Endothelial cell of umbilical vein (primary cell): ENCODE measurements at regions not wholly inside any gene's neighbourhood (a gene's known extent, or its start where the extent isn't known, plus 50 kb on each side); places are given as distances from the start of the nearest gene placed in this dataset.

ENCODE experiments used
- BruUV-seq: library from RNA; stranded (reverse); fragments of 400-500 nt; replicated peaks from 2 replicates; lab custom pipeline; 2021; lab: Mats Ljungman, UMichigan
- CTCF ChIA-PET: fragments of 300-600, 350-600 bp; sonication (Branson Sonifier 250); formaldehyde crosslinking; loops from one replicate; lab custom pipeline; 2021; ENCODE audit warnings: antibody characterized with exemption, inconsistent platforms; lab: Charles Lee
- POLR2A ChIA-PET: fragments of 300-600, 350-600 bp; sonication (Branson Sonifier 250); formaldehyde crosslinking; loops from one replicate; lab custom pipeline; 2021; ENCODE audit warnings: antibody characterized with exemption, inconsistent platforms; lab: Charles Lee
- DNase-seq: peaks from one replicate; pipeline ENCODE4 v3.0.0-alpha.2; 2011; ENCODE audit warnings: low read depth, low spot score
- FAIRE-seq: peaks from 2 replicates; lab custom pipeline; 2011; peaks lifted over from hg19 to GRCh38; lab: Jason Lieb, UNC
- H2AFZ ChIP-seq: 2 replicates; pipeline ENCODE4 v1.6.0; 2012; ENCODE audit warnings: low read depth, low read length, control low read depth, inconsistent platforms
- H3K27ac ChIP-seq: 2 replicates; pipeline ENCODE4 v1.5.1; 2011; ENCODE audit warnings: low read depth, mild to moderate bottlenecking, control low read depth, low read length, moderate library complexity; ENCODE audit not compliant: insufficient read depth
- H3K27me3 ChIP-seq, 2 experiments: 2 replicates each; pipeline versions ENCODE4 v1.6.0 to v1.6.1; 2011; ENCODE audit warnings: low read length in 2 of 2, mixed read lengths in 1 of 2; ENCODE audit not compliant: control insufficient read depth in 2 of 2, insufficient read depth in 2 of 2
- H3K36me3 ChIP-seq, 2 experiments: 2 replicates in 1 of 2; 3 replicates in 1 of 2; pipeline ENCODE4 v1.5.1; 2011; ENCODE audit warnings: low read length in 2 of 2, mild to moderate bottlenecking in 1 of 2, moderate library complexity in 1 of 2; ENCODE audit not compliant: control insufficient read depth in 2 of 2, insufficient read depth in 2 of 2; ENCODE audit errors: extremely low read depth in 1 of 2
- H3K4me1 ChIP-seq: 3 replicates; pipeline ENCODE4 v1.5.1; 2011; ENCODE audit warnings: mild to moderate bottlenecking, low read length; ENCODE audit not compliant: control insufficient read depth, insufficient read depth; ENCODE audit errors: extremely low read depth
- H3K4me2 ChIP-seq: 2 replicates; pipeline ENCODE4 v1.6.1; 2011; ENCODE audit warnings: low read length, control low read depth, mixed read lengths; ENCODE audit not compliant: insufficient read depth
- H3K4me3 ChIP-seq, 3 experiments: fragments of 200-600 bp in 1 of 3; sonication (generic), shearing (Covaris generic) in 1 of 3; replicated peaks in 1 of 3; 2 replicates each; pipeline ENCODE4 v1.5.1; 2011 to 2016; ENCODE audit warnings: control low read depth in 3 of 3, low read length in 3 of 3, mild to moderate bottlenecking in 2 of 3, inconsistent platforms in 1 of 3, low read depth in 1 of 3, moderate library complexity in 1 of 3; ENCODE audit not compliant: insufficient read depth in 1 of 3
- H3K79me2 ChIP-seq: 2 replicates; pipeline ENCODE4 v1.6.0; 2012; ENCODE audit warnings: low read length, inconsistent platforms; ENCODE audit not compliant: control insufficient read depth, insufficient read depth
- H3K9ac ChIP-seq: replicated peaks from 2 replicates; pipeline ENCODE3; 2011; ENCODE audit warnings: low read length, control low read depth; ENCODE audit not compliant: insufficient read depth; ENCODE audit errors: extremely low read depth
- H3K9me1 ChIP-seq: replicated peaks from 3 replicates; pipeline ENCODE4 v1.6.0; 2011; ENCODE audit warnings: mild to moderate bottlenecking, low read length; ENCODE audit not compliant: control insufficient read depth, insufficient read depth; ENCODE audit errors: extremely low read depth
- H3K9me3 ChIP-seq: replicated peaks from 2 replicates; pipeline ENCODE4 v1.5.1; 2012; ENCODE audit warnings: low read length, inconsistent platforms; ENCODE audit not compliant: control insufficient read depth, insufficient read depth
- H4K20me1 ChIP-seq: replicated peaks from 2 replicates; pipeline ENCODE3; 2011; ENCODE audit warnings: mild to moderate bottlenecking, low read length; ENCODE audit not compliant: control insufficient read depth, insufficient read depth; ENCODE audit errors: extremely low read depth
- EZH2 ChIP-seq: IDR thresholded peaks from 2 replicates; pipeline ENCODE4 v1.6.1; 2012; ENCODE audit warnings: borderline replicate concordance, low read depth, mild to moderate bottlenecking, moderate library complexity, low read length, inconsistent platforms; ENCODE audit not compliant: severe bottlenecking
- FOS ChIP-seq: IDR thresholded peaks from 2 replicates; pipeline ENCODE4 v1.6.1; 2011; ENCODE audit warnings: mild to moderate bottlenecking, low read length, moderate library complexity, borderline replicate concordance; ENCODE audit not compliant: insufficient read depth
- GATA2 ChIP-seq: IDR thresholded peaks from 2 replicates; pipeline ENCODE4 v1.7.0; 2011; ENCODE audit warnings: low read depth, mild to moderate bottlenecking, moderate library complexity, mixed read lengths, low read length; ENCODE audit not compliant: insufficient read length, insufficient read depth
- JUN ChIP-seq: IDR thresholded peaks from 2 replicates; pipeline ENCODE4 v1.6.1; 2011; ENCODE audit warnings: borderline replicate concordance, low read depth; ENCODE audit not compliant: insufficient read length, insufficient read depth
- MYC ChIP-seq: IDR thresholded peaks from one replicate; pipeline ENCODE4 v1.6.1; 2011; ENCODE audit warnings: mild to moderate bottlenecking, low read depth, low read length
- POLR2A ChIP-seq: IDR thresholded peaks from 2 replicates; pipeline ENCODE4 v1.6.1; 2012; ENCODE audit warnings: low read depth, mild to moderate bottlenecking, control low read depth, low read length
- POLR2AphosphoS5 ChIP-seq: IDR thresholded peaks from 2 replicates; pipeline ENCODE4 v1.6.1; 2012; ENCODE audit warnings: low read depth, mild to moderate bottlenecking, control low read depth, low read length, moderate library complexity; ENCODE audit not compliant: insufficient read depth
- dilution Hi-C: fragments of 300-500 bp; cut with MboI; formaldehyde crosslinking; loops from one replicate; pipeline ENCODE4 v1.15.0; 2019; ENCODE audit warnings: low sequenced_read_pairs; ENCODE audit not compliant: extremely low pct_ligation_motif_present
- intact Hi-C: fragments of 100-400 bp; cut with micrococcal nuclease; formaldehyde crosslinking; loops from one replicate; pipeline ENCODE4 v1.10.0; 2022
- TF ChIP-seq, protein P1 (sequence below): IDR thresholded peaks from 2 replicates; pipeline ENCODE4 v1.6.1; 2011; ENCODE audit not compliant: insufficient read depth, insufficient read length
- TF ChIP-seq, protein P2 (sequence below), 2 donors: IDR thresholded peaks; 1 replicate in 1 of 2; 2 replicates in 1 of 2; pipeline ENCODE4 v1.5.1; 2011; ENCODE audit warnings: low read length in 2 of 2, mild to moderate bottlenecking in 2 of 2, moderate library complexity in 2 of 2, control low read depth in 1 of 2, inconsistent platforms in 1 of 2, low read depth in 1 of 2; ENCODE audit not compliant: insufficient read depth in 1 of 2; ENCODE audit errors: extremely low read depth in 1 of 2

DNA sequence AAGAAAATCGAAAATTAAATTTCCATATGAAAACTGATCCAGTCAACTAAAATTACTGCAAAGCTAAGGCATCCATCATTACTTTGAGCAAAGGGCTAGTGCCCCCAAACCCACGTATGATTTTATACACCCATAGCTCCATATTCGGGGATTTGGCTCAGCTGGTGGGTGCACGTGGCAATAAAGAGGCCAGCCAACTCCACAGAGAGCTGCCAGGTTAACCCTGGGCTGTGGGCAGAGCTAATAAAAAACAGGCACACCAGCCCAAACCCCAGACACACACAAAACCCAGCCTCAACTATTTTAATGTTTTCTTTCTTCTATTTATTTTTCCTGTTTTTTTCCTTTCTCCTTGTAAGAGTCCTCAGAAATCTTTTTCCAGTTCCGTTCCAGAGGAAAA lies 151.3 kb upstream of the SOX11 start:
- TF ChIP-seq, protein P1, sequence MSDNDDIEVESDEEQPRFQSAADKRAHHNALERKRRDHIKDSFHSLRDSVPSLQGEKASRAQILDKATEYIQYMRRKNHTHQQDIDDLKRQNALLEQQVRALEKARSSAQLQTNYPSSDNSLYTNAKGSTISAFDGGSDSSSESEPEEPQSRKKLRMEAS, result no peak
- H4K20me1 ChIP-seq, result no peaks in the 10 kb centered on the region
- H3K4me1 ChIP-seq, result no peaks in the 10 kb centered on the region
- DNase-seq (no peak), FAIRE-seq (no peak)
- H3K4me3 ChIP-seq, result no peak overlapping the region
- ChIA-PET CTCF (no interaction called here), POLR2A (no interaction called here)
- H3K4me2 ChIP-seq, result no peak overlapping the region
- no peaks in the 10 kb centered on the region for H3K36me3 ChIP-seq
- peaks cover 6% of the 10 kb centered on the region for H3K9me3 ChIP-seq
- no peaks in the 10 kb centered on the region for H3K9me1 ChIP-seq
- no peak overlapping the region for H2AFZ ChIP-seq
- BruUV-seq, result no TSS peak
- no peaks in the 10 kb centered on the region for H3K79me2 ChIP-seq
- dilution Hi-C loops (no loop called here), intact Hi-C loops (no loop called here)
- H3K27ac ChIP-seq, result no peak overlapping the region
- no peak overlapping the region for H3K9ac ChIP-seq
- no peaks in the 10 kb centered on the region for H3K27me3 ChIP-seq

DNA sequence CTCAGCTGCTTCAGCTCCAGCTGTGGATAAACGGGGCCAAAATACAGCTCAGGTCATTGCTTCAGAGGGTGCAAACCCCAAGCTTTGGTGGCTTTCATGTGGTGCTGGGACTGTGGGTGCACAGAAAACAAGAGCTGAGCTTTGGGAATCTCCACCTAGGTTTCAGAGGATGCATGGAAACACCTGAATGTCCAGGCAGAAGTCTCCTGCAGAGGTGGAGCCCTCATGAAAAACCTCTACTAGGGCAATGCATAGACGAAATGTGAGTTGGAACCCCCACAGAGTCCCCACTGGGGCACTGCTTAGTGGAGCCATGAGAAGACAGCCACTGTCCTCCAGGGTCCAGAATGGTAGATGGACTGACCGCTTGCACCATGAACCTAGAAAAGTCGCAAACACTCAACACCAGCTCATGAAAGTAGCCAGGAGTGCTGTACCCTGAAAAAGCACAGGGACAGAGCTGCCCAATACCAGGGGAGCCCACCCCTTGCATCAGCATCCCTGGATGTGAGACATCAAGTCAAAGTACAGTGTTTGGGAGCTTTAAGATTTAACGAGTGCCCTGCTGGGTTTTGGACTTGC lies 147.9 kb upstream of the SOX11 start:
- Histone ChIP-seq H3K4me3 (no peak overlapping the region), H3K4me1 (no peaks in the 10 kb centered on the region), H3K4me2 (no peak overlapping the region), H3K79me2 (no peaks in the 10 kb centered on the region), H3K27ac (no peak overlapping the region), H3K27me3 (no peaks in the 10 kb centered on the region), H3K36me3 (no peaks in the 10 kb centered on the region), H3K9me3 (no peaks in the 10 kb centered on the region), H3K9me1 (no peaks in the 10 kb centered on the region), H3K9ac (no peak overlapping the region), H4K20me1 (no peaks in the 10 kb centered on the region), H2AFZ (no peak overlapping the region)
- TF ChIP-seq POLR2AphosphoS5, result no peak
- TF ChIP-seq, protein P1, result no peak
- TF ChIP-seq MYC, result no peak
- no peak for TF ChIP-seq JUN
- TF ChIP-seq GATA2, result no peak
- TF ChIP-seq, protein P2, sequence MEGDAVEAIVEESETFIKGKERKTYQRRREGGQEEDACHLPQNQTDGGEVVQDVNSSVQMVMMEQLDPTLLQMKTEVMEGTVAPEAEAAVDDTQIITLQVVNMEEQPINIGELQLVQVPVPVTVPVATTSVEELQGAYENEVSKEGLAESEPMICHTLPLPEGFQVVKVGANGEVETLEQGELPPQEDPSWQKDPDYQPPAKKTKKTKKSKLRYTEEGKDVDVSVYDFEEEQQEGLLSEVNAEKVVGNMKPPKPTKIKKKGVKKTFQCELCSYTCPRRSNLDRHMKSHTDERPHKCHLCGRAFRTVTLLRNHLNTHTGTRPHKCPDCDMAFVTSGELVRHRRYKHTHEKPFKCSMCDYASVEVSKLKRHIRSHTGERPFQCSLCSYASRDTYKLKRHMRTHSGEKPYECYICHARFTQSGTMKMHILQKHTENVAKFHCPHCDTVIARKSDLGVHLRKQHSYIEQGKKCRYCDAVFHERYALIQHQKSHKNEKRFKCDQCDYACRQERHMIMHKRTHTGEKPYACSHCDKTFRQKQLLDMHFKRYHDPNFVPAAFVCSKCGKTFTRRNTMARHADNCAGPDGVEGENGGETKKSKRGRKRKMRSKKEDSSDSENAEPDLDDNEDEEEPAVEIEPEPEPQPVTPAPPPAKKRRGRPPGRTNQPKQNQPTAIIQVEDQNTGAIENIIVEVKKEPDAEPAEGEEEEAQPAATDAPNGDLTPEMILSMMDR (IDR thresholded peaks at IDR 0.05; ENCODE audit: extremely low read depth in 1 of 2, insufficient read depth in 1 of 2, low read depth in 1 of 2, low read length in 2 of 2), result no peak
- TF ChIP-seq EZH2, result no peak
- TF ChIP-seq POLR2A, result no peak
- no peak for TF ChIP-seq FOS
- ChIA-PET POLR2A (no interaction called here), CTCF (interaction anchor here (0.6 kb wide), 1 partner anchor 702 kb away, joined by 3 read pairs; no protein-coding TSS in a partner anchor)
- FAIRE-seq (no peak), DNase-seq (no peak)
- intact Hi-C loops (no loop called here), dilution Hi-C loops (no loop called here)
- no TSS peak for BruUV-seq
